H1 (cell line): ENCODE measurements at regions not wholly inside any gene's neighbourhood (a gene's known extent, or its start where the extent isn't known, plus 50 kb on each side); places are given as distances from the start of the nearest gene placed in this dataset.

Experiments
- CHD2 ChIP-seq: IDR thresholded peaks from 2 replicates; pipeline ENCODE4 v1.6.1; 2012; ENCODE audit warnings: low read length, improper control_type of control experiment
- CREB1 ChIP-seq: IDR thresholded peaks from 2 replicates; pipeline ENCODE4 v1.6.1; 2012; ENCODE audit warnings: inconsistent platforms
- FOSL1 ChIP-seq: IDR thresholded peaks from 2 replicates; pipeline ENCODE4 v1.6.1; 2011; ENCODE audit warnings: mild to moderate bottlenecking, low read depth, low read length, moderate library complexity; ENCODE audit not compliant: insufficient read depth
- KDM1A ChIP-seq: fragments of 200-600, 300-600 bp; sonication (generic); IDR thresholded peaks from 2 replicates; pipeline ENCODE4 v1.7.1; 2016; ENCODE audit warnings: mild to moderate bottlenecking, low read length, borderline replicate concordance
- KDM5A ChIP-seq: fragments of 200-600 bp; IDR thresholded peaks from 2 replicates; pipeline ENCODE4 v1.7.1; 2012; ENCODE audit warnings: mild to moderate bottlenecking, low read length, inconsistent platforms, mixed read lengths
- POLR2A ChIP-seq, 2 experiments: IDR thresholded peaks; 1 replicate in 1 of 2; 2 replicates in 1 of 2; pipeline ENCODE4 v1.6.1; 2011; ENCODE audit warnings: low read depth in 2 of 2, low read length in 2 of 2, mild to moderate bottlenecking in 2 of 2; ENCODE audit errors: control extremely low read depth in 1 of 2

GRCh38 chr6:9614778-9615177, 800.1 kb downstream of the TFAP2A start (continued):
- no peak for TF ChIP-seq KDM1A
- TF ChIP-seq CREB1: no peak
- TF ChIP-seq KDM5A: no peak
- TF ChIP-seq POLR2A (IDR thresholded peaks at IDR 0.05; ENCODE audit: control extremely low read depth in 1 of 2, low read depth in 2 of 2, low read length in 2 of 2): no peak
- TF ChIP-seq CHD2: no peak
- no peak for TF ChIP-seq FOSL1
